Stimulated activated CD4-positive, alpha-beta T cell treated with anti-CD3 and anti-CD28 coated beads, Interleukin-1b, Interleukin-23, amount 100 ng/mL, for 24 hours (primary cell): ENCODE measurements at regions not wholly inside any gene's neighbourhood (a gene's known extent, or its start where the extent isn't known, plus 50 kb on each side); places are given as distances from the start of the nearest gene placed in this dataset.
"Not testable (repeated sequence)": the region's sequence is repeated elsewhere in the genome, so short reads cannot be mapped to it uniquely, and the experiment has no call there.

ENCODE experiments used
- DNase-seq, 4 experiments: peaks; one replicate each; pipeline ENCODE4 v3.0.0-alpha.2; 2020; ENCODE audit warnings: low read depth in 4 of 4, low spot score in 1 of 4

GRCh38 chr17:15802917-15803316 lies 70.8 kb downstream of the TBC1D26 start:
- DNase-seq, result not testable (repeated sequence)

DNA sequence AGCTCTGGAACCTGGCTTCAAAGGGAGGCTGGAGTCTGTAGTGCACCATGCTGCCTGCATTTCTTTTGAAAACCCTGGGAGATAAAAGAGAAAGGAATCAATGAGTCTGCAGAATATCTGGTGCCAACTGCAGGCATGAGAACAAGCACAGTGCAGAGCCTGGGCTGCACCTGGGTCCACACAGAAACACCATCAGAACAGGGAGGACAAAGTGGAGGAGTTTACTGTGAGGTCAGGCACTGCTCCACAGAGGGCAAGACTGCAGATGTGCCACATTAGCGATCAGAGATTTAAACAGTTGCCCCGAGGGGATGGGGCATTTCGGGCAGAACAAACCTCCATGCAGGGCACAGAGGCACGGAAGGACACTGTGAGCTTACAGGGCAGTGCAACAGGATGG lies 74.7 kb downstream of the TBC1D26 start:
- DNase-seq, result not testable (repeated sequence)

DNA sequence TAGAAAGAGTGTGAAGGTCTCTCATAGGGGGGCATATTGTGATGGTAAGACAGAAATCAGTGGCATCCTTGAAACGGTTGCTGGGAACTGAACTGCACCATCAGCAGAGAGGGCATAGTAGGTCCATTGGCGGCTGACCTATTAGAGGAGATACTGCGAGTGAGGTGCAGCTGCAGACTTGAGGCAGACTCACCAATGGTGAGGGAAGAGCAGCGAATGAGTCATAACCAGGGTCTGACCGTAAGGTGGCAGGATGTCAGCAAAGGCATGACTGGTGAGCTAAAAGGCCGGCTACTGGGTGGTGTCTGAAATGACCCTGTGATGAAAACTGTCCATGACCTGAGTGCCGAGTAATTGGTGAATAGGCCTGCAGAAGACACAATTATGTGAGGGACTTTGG lies 81.3 kb downstream of the TBC1D26 start:
- DNase-seq, result not testable (repeated sequence)

- not testable (repeated sequence) for DNase-seq
Observed at GRCh38 chr17:15814003-15814402, 81.9 kb downstream of the TBC1D26 start.

- DNase-seq, result not testable (repeated sequence)
Observed at GRCh38 chr17:15817861-15818260, 85.8 kb downstream of the TBC1D26 start.

DNA sequence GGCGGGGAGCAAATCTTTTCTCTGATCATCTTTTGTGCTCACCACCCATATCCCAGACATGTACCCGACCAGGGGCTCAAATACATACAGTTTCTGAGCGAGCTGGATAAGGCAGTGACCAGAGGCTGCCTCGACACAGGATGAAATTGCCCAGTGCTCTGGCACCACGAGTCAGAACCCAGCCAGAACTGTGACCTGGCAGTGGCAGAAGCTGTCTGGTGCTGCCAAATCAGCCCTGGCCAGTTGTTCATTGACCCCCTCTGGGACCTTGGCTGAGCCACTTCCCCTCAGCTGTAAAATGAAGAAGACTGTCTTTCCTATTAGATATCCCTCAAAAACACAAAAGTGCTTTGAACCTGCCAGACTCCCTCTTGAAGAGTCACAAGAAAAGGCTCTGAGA lies 90.2 kb downstream of the TBC1D26 start:
- not testable (repeated sequence) for DNase-seq

DNA sequence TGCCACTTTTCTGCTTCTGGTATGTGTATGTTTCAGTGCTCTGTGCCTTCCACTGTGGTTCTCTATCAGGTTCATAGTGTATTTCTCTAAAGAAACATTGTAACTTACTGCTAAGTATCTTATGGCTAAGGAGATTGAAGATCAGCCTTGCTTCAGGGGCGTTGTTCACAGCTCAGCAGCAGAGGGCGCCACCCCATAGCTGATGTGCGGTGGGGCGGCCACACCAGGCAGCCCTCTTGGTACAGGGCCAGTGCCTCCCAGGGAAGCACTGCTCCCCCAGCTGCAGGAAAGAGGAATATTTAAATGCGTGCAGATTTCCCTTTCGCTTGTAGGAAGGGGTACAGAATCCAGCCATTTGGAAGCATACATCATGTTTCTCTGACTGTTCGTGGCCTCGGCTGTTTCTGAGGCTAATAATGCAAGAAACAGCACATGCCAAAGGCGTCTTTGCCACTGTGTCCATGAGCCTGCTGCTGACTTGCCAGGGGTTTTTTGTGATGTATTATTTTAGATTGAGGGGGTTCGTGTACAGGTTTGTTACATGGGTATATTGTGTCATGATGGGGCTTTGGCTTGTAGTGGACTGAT lies 96.7 kb downstream of the TBC1D26 start:
- peak; percentile 49 to 64 (median 59) for DNase-seq

DNA sequence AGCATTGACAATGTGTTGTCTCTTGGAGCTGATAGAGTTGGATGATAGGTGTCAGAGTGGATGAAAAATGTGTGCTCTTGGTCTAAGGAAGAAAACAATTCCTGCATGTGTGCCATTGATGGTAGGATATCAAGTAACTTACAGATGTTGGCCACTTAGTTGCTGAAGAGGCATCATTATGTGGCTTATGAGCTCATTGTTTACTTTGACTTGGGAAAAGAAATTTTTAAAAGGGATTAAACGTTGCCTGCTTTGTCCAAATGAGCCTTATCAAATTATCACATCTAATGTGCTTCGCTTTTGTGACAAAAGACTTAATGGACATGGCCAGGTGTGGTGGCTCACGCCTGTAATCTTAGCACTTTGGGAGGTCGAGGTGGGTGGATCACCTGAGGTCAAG lies 98.1 kb downstream of the TBC1D26 start:
- not testable (repeated sequence) for DNase-seq

GRCh38 chr17:15831182-15831581 lies 99.1 kb downstream of the TBC1D26 start:
- peak in 1 of 4 experiments; percentile 12 for DNase-seq

DNA sequence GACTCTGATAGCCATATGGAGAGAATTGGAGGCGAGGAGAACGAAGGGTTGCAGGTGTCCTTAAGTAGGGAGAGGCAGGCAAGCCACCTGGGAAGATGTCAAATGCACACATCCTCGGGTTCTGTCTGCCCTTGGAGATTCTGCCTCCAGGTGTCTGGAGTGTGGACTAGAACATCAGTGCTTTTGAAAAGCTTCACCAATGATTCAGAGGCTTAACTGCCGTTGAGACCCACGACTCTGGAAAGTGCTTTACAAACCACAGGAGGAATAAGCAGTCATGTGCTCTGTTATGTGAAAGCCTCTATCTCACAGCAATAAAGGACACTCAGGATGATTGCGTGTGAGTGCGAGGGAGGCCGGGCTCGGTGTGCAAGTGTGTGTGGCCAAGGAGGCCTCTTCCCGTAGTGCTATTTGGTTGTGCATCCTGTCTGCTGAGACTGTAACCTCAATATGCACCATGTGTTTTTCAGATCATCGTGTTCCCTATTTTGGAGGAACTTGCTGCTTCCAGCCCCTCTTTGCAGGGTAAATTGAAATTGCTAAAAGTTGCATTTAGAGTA lies 100.9 kb downstream of the TBC1D26 start:
- DNase-seq, result not testable (repeated sequence)

DNA sequence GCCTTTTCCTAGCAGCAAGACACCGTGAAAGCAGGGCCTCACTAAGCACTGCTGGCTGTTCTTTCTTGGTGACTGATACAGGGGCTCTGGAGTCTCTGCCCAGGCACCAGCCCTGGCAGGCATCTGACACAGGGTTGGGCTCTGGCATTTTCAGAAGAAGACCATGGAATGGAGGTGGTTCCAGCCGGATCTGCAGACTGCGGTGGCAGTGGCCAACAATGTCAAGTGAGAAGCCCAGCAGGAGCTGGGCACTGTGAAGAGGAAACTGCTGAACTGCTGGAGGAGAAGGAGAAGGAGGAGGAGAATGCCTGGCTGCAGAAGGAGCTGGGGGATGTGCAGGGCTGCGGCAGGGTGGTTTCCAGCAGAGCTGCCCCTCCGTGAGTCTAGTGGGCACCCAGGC lies 101.8 kb downstream of the TBC1D26 start:
- not testable (repeated sequence) for DNase-seq

GRCh38 chr17:15835481-15835880 lies 103.4 kb downstream of the TBC1D26 start:
- DNase-seq, result not testable (repeated sequence)

- DNase-seq, result not testable (repeated sequence)
Observed at GRCh38 chr17:15836249-15836982, 104.3 kb downstream of the TBC1D26 start.

DNA sequence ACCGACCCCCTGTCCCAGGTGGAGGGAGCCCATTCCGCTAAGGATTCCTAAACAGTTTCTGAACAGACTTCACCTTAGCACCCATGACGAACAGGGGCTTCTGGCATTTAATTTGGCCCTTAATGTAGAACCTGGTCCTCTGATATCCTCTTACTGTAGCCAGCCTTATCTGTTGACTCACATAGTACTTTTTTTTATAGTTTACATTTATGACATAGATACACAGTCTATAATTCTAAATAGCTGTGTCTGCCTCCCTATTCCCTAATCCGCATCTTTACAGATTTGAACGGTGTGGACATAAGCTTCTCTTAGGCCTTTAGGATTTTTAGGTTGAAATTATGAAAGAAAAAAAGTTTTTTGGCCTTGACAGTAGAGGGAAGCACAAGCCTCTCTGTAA lies 104.9 kb downstream of the TBC1D26 start:
- not testable (repeated sequence) for DNase-seq

GRCh38 chr17:15847447-15848229 lies 97.3 kb upstream of the ADORA2B start:
- not testable (repeated sequence) for DNase-seq

DNA sequence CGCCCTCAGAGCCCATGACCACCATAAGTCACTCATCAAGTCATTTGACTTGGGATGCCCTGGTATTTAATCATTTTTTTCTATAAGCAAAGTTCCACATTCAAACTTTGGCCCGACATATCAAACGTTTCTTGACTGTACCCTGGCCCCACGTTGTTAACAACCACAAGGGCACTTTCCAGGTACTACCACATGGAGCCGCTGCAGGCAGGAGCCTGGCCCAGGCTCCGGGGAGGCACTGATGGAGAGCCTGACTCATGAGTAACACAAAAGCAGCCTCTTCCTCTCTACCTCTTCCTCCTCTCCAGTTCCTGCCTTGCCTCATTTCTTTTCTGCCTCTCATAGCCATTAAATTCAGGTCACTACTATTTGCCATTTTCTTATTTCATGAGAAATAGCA lies 95.9 kb upstream of the ADORA2B start:
- peak; percentile 13 to 55 (median 28) for DNase-seq

- DNase-seq, result not testable (repeated sequence)
Observed at GRCh38 chr17:15850071-15850470, 94.9 kb upstream of the ADORA2B start.

- DNase-seq, result not testable (repeated sequence)
Observed at GRCh38 chr17:15850687-15851086, 94.2 kb upstream of the ADORA2B start.

GRCh38 chr17:15852863-15853262 lies 92.1 kb upstream of the ADORA2B start:
- DNase-seq, result not testable (repeated sequence)

GRCh38 chr17:15856191-15856590 lies 88.7 kb upstream of the ADORA2B start:
- not testable (repeated sequence) for DNase-seq

DNA sequence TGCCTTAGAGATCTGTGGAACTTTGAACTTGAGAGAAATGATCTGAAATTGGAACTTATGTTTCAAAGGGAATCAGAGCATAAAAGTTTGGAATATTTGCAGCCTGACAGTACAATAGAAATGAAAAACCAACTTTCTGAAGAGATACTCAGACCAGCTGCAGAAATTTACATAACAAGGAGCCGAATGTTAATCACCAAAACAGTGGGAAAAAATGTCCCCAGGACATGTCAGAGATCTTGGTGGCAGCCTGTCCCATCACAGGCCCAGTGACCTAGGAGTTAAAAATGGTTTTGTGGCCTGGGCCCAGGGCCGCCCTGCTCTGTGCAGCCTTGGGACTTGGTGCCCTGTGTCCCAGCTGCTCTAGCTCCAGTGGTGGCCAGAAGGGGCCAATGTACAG lies 88.2 kb upstream of the ADORA2B start:
- DNase-seq, result not testable (repeated sequence)
